Activated CD4-positive, alpha-beta T cell treated with anti-CD3 and anti-CD28 coated beads for 36 hours (primary cell): ENCODE measurements at regions not wholly inside any gene's neighbourhood (a gene's known extent, or its start where the extent isn't known, plus 50 kb on each side); places are given as distances from the start of the nearest gene placed in this dataset.

ENCODE experiments used
- ATAC-seq: fragments of 200-7000 bp; cut with Tn5 transposase; one replicate; pipeline ENCODE4 v1.10.0; 2021; ENCODE audit warnings: mild to moderate bottlenecking, moderate library complexity
- CTCF ChIA-PET: fragments of 350-600 bp; sonication (Branson Sonifier 250); formaldehyde crosslinking; loops from one replicate; lab custom pipeline; 2021; ENCODE audit warnings: antibody characterized with exemption; lab: Charles Lee
- POLR2A ChIA-PET: fragments of 350-600 bp; sonication (Branson Sonifier 250); formaldehyde crosslinking; loops from one replicate; lab custom pipeline; 2021; ENCODE audit warnings: antibody characterized with exemption, inconsistent platforms; lab: Charles Lee
- DNase-seq: peaks from one replicate; pipeline ENCODE4 v3.0.0-alpha.2; 2020
- H3K27ac Mint-ChIP-seq: one replicate; pipeline ENCODE4 v1.8.0; 2021; ENCODE audit warnings: mixed read lengths
- H3K27me3 Mint-ChIP-seq: one replicate; pipeline ENCODE4 v1.8.0; 2021; ENCODE audit warnings: mixed read lengths
- H3K36me3 Mint-ChIP-seq: one replicate; pipeline ENCODE4 v1.8.0; 2021; ENCODE audit warnings: low read depth, mixed read lengths
- H3K4me1 Mint-ChIP-seq: one replicate; pipeline ENCODE4 v1.8.0; 2021; ENCODE audit warnings: mixed read lengths
- H3K4me3 Mint-ChIP-seq: one replicate; pipeline ENCODE4 v1.8.0; 2021; ENCODE audit warnings: mild to moderate bottlenecking, moderate library complexity, mixed read lengths
- H3K9me3 Mint-ChIP-seq: one replicate; pipeline ENCODE4 v1.8.0; 2021; ENCODE audit warnings: low read depth, mixed read lengths
- intact Hi-C, 2 experiments: fragments of 100-400 bp; cut with DNase I in 1 of 2; cut with micrococcal nuclease in 1 of 2; formaldehyde crosslinking; loops; one replicate each; pipeline versions ENCODE4 v1.14.2 to v1.15.1; 2022 to 2024; cut with DNase I, micrococcal nuclease

DNA sequence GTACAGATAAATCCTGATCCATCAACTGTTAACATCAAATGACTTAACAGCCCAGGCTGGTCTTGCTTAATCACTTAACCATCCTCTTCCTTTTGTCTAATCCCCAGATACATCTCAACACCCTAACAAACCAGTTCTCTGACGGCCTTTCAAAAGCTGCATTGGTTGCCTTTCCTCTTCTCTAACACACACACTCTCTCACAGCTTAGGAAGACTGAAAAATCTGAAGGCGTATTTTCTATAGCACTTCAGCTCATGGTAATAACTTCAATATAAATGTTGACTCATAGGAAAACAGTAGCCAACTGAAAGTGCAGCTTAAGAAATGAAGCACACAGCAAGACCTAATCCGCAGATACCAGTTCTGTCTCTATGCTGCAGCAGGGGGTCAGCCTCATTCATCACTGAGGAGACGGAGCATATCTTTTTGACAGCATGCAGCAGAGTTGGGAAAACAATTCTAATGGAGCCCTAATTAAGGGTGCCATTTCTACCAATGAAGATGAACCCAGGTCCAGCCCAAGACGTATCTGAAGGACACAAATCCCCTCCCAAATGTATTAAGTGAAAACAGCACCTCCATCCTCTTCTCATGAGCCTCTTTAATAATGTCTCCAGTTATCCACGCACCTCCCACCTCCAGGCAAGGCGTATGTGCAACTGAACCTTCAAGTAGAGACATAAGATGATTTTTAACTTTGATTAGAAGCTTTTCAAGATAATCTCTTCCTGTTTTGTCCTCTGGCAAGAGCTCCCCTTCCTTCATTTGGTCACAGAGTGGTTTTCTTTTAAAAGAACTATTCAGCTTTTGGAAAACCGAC is 211.7 kb upstream of the NFE2L3 start:
- Mint-ChIP-seq H3K4me1 (peaks cover 14% of the 10 kb centered on the region), H3K4me3 (peak overlapping the region; percentile 20), H3K27ac (peak overlapping the region; percentile 63), H3K27me3 (peaks cover 6% of the 10 kb centered on the region), H3K36me3 (no peaks in the 10 kb centered on the region), H3K9me3 (no peaks in the 10 kb centered on the region)
- intact Hi-C loops, result no loop called here
- ATAC-seq (peak; percentile 33), DNase-seq (no peak)
- POLR2A ChIA-PET, result interaction anchor here (0.6 kb wide), 1 partner anchor 1881 kb away, joined by 3 read pairs; no protein-coding TSS in a partner anchor
- CTCF ChIA-PET, result interaction anchor here (0.6 to 1.6 kb wide), 3 partner anchors 43 to 297 kb away, joined by 4 to 9 read pairs (median 5); no protein-coding TSS in a partner anchor

DNA sequence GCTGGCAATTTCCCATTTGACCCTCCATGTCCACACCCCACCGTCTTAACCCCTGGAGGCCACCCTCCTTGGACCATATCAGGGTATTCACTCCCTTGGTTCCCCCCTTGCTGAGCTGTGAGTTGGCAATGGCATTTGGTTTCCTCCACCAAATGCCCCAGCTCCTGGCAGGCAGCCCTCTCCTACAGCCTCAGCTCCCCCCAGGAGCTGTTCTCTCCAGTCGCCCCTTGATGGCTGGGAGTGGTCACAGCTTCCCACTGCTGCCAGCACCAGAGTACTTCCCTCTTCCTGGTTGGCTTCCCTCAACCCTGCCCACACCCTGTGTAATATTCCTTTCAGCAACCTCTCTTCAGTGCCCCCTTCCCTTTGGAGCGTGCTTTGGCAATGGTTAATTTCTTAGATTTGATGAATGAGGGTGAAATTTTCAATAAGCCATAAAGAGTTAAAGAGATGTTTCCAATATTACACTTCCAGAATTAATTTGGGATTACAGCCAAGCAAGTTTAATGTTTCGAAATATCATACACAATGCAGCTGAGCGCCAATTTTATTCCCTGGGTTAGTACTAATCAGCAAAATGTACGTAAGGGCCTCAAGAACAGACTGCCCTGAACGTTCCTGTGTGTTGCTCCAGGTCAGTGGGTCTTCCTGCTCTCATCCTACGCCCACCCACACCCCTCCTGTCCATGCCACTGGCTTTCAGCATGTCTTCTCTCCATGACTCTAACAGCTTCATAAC is 207.1 kb upstream of the NFE2L3 start:
- no peak overlapping the region for H3K27ac Mint-ChIP-seq
- no peaks in the 10 kb centered on the region for H3K9me3 Mint-ChIP-seq
- no peak for ATAC-seq
- intact Hi-C loops, result no loop called here
- ChIA-PET CTCF (interaction anchor here (1.4 kb wide), 1 partner anchor 11 kb away, joined by 3 read pairs; no protein-coding TSS in a partner anchor), POLR2A (no interaction called here)
- DNase-seq, result no peak
- no peak overlapping the region for H3K4me3 Mint-ChIP-seq
- H3K4me1 Mint-ChIP-seq, result peaks cover 24% of the 10 kb centered on the region
- no peaks in the 10 kb centered on the region for H3K36me3 Mint-ChIP-seq
- H3K27me3 Mint-ChIP-seq, result peaks cover 2% of the 10 kb centered on the region

DNA sequence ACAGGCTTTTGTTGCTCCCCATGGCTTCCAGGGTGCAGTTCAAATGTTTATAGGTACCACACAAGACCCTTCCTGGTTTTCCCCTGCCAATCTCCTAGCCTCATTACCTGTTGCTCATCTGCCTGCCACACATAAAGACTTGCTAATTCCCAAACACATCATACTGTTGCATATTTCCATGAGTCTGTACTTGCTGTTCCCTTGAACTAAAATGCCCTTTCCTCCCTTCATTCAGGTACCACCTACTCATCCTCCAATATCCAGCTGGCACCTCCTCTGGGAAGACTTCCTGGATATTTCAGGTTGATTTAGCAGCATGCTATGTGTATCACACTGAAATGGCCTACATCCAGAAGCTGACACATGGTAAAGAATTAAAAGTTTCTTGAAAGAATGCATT is 206.4 kb upstream of the NFE2L3 start:
- Mint-ChIP-seq H3K27ac (no peak overlapping the region), H3K9me3 (no peaks in the 10 kb centered on the region), H3K36me3 (no peaks in the 10 kb centered on the region), H3K4me1 (peaks cover 20% of the 10 kb centered on the region), H3K27me3 (peaks cover 2% of the 10 kb centered on the region), H3K4me3 (no peak overlapping the region)
- no peak for ATAC-seq
- intact Hi-C loops, result no loop called here
- ChIA-PET POLR2A (no interaction called here), CTCF (interaction anchor here (1.0 to 1.4 kb wide), 2 partner anchors 10 to 93 kb away, joined by 3 read pairs; no protein-coding TSS in a partner anchor)
- DNase-seq, result no peak

DNA sequence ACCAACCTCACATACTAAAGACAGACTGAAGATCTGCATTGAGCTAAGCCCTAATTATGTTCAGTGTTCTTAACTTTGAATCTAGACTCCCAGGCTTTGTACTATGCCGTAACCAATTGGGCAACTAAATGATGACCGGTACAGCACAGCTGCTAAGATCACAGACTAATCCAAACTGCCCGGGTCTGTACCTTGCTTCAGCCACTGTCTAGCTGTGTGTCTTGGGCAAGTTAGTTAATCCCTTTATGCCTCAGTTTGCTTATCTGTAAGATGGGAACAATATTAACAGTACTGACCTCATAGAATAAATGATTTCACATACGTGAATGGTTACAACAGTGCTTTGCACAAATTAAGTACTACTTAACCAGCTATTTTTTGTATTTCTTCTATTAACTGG is 205.8 kb upstream of the NFE2L3 start:
- intact Hi-C loops, result no loop called here
- no peaks in the 10 kb centered on the region for H3K9me3 Mint-ChIP-seq
- no peak for ATAC-seq
- CTCF ChIA-PET, result interaction anchor here (1.0 to 1.4 kb wide), 2 partner anchors 9 to 94 kb away, joined by 3 read pairs; no protein-coding TSS in a partner anchor
- H3K4me1 Mint-ChIP-seq, result peaks cover 17% of the 10 kb centered on the region
- DNase-seq, result no peak
- no peaks in the 10 kb centered on the region for H3K27me3 Mint-ChIP-seq
- no peak overlapping the region for H3K4me3 Mint-ChIP-seq
- POLR2A ChIA-PET, result no interaction called here
- H3K27ac Mint-ChIP-seq, result no peak overlapping the region
- no peaks in the 10 kb centered on the region for H3K36me3 Mint-ChIP-seq

DNA sequence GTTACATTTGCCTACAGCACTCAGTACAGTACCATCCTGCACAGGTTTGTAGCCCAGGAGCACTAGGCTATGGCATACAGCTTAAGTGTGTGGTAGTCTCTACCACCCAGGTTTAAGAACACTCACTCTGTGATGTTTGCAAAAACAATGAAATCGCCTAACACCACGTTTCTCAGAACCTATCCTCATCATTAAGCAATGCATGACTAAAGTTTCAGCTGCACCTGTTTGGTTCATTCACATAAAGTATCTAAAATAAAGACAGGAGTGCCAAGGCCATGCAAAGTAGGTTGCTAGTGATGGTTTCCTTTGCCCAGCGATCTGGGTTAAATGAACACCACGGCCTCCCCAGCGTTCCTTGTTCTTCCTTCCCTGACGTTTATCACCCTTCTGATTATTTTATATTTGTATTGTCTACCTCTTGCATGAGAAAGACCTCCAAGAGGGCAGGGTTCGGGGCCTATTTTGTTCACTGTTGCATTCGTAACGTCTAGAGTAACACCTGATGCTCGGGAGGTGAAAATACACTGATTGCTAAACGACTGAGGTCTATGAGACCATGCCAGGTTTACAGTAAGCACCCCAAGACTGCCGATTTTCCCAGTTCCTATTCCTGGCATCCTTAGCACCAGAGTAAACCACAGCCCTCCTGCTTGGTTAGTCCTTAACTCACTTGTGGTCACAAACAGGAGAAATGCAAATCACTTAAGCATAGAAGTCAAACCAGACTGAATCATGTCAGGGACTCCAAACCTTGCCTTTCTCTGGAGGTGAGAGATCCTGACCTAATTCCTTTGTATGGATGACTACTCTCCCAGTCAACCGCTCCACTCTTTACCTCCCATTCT is 204.1 kb upstream of the NFE2L3 start:
- ChIA-PET CTCF (interaction anchor here (0.6 to 1.8 kb wide), 3 partner anchors 53 to 417 kb away, joined by 3 to 5 read pairs (median 3); no protein-coding TSS in a partner anchor), POLR2A (no interaction called here)
- ATAC-seq (no peak), DNase-seq (no peak)
- Mint-ChIP-seq H3K27me3 (no peaks in the 10 kb centered on the region), H3K36me3 (no peaks in the 10 kb centered on the region), H3K9me3 (no peaks in the 10 kb centered on the region), H3K4me1 (peaks cover 17% of the 10 kb centered on the region), H3K27ac (no peak overlapping the region), H3K4me3 (no peak overlapping the region)
- intact Hi-C loops, result no loop called here

DNA sequence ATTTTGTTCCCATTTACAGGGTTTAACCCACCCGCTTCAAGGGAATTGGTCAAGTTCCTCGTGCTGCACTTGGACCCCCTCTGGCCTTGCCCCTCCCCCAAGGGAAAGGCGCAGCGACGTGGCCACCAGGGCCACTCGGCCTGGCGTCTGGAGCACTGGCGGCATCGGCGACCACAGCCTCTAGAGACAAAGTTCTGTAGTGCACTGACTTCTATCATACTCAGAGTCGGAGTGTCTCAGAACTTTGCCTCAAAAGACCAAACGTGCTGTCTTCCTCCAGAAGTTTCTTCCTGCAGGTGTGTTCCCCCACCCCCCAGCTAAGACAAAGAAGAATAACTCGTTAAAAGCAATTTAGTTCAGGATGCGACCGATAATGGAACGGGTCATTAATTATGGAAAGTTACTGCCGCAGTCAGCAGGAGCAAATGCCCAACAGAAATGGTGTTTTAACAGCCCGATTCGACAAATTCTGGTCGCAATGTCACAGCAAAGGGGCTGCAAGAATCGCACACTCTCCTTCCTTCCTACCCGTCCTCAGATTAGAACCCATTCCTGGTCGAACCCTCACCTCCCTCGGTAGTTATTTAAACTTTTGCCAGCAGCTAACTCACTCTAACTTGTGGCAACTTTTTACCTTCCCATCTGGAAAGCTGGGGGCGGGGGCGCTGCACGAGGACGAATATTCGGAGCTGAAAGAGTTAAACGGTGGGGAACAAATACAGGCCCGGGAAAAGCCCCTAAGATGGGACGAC is 202.1 kb upstream of the NFE2L3 start:
- Mint-ChIP-seq H3K27ac (peak overlapping the region; percentile 69), H3K27me3 (no peaks in the 10 kb centered on the region)
- POLR2A ChIA-PET, result no interaction called here

DNA sequence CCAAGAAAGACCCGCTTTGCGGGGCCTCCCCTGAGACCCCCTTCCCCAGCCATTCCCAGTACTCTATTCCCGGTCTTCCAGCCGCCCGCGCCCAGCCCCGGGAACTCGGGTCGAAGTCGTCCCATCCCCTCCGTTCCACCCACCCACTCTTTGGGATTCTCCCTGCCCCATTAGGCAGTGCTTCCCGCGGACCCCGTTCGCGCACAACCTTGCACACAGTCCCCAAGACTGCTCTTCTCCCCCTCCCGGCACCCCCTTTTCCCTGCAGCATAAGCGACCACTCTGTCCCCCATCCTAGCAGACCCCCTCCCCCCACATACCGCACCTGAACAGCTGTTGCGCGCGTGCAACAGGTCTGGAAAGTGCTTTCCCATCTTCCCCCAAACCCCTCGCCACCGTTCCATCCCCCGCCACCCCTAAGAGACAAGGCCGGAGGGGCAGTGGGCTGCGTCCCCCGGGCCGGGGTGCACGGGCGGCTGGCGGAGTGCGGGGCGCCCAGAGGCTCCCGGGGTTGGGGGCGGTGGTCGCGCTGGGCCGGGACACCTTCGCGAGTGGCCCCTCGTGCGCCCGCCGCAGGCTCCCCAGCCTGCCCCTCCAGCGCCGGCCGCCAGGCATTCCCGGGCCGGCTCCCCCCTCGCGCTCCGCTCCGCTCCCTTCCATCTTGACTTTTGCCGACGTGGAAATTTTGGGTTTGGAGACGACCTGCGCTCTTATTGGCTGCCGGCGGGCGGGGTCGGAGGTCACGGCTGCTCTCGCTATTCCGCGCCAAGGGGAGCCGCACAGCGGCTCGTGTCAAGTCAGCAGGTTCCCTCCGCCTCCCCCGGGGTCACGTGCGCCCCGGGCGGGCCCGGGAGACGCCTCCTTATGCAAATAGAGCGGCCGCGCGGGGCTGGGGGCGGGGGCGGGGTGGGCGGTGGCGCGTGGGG is 201.2 kb upstream of the NFE2L3 start:
- Mint-ChIP-seq H3K4me1 (peaks cover 17% of the 10 kb centered on the region), H3K9me3 (no peaks in the 10 kb centered on the region), H3K4me3 (peak overlapping the region; percentile 80), H3K36me3 (no peaks in the 10 kb centered on the region), H3K27me3 (no peaks in the 10 kb centered on the region), H3K27ac (peak overlapping the region; percentile 72)
- ChIA-PET POLR2A (no interaction called here), CTCF (no interaction called here)
- intact Hi-C loops, result loop anchor here (1.0 to 5.0 kb wide), 8 partner anchors 57 to 426 kb away; partner anchors contain the start of genes CBX3 (in 1 of the 2), NFE2L3 (in 1 of the 2) and SNX10 (in 1 of the 2)
- DNase-seq (peak; percentile 94), ATAC-seq (peak; percentile 99)

More for the DNA sequence above, 202.1 kb upstream of the NFE2L3 start:
- peak; percentile 41 for DNase-seq
- intact Hi-C loops, result loop anchor here (1.0 to 5.0 kb wide), 6 partner anchors 57 to 427 kb away; partner anchors contain the start of genes NFE2L3 (in 1 of the 2) and SNX10 (in 1 of the 2)
- CTCF ChIA-PET, result interaction anchor here (0.7 to 1.8 kb wide), 2 partner anchors 50 to 55 kb away, joined by 3 to 5 read pairs; no protein-coding TSS in a partner anchor
- no peaks in the 10 kb centered on the region for H3K36me3 Mint-ChIP-seq
- no peak for ATAC-seq
- peak overlapping the region; percentile 80 for H3K4me3 Mint-ChIP-seq
- H3K9me3 Mint-ChIP-seq, result no peaks in the 10 kb centered on the region
- H3K4me1 Mint-ChIP-seq, result peaks cover 17% of the 10 kb centered on the region

DNA sequence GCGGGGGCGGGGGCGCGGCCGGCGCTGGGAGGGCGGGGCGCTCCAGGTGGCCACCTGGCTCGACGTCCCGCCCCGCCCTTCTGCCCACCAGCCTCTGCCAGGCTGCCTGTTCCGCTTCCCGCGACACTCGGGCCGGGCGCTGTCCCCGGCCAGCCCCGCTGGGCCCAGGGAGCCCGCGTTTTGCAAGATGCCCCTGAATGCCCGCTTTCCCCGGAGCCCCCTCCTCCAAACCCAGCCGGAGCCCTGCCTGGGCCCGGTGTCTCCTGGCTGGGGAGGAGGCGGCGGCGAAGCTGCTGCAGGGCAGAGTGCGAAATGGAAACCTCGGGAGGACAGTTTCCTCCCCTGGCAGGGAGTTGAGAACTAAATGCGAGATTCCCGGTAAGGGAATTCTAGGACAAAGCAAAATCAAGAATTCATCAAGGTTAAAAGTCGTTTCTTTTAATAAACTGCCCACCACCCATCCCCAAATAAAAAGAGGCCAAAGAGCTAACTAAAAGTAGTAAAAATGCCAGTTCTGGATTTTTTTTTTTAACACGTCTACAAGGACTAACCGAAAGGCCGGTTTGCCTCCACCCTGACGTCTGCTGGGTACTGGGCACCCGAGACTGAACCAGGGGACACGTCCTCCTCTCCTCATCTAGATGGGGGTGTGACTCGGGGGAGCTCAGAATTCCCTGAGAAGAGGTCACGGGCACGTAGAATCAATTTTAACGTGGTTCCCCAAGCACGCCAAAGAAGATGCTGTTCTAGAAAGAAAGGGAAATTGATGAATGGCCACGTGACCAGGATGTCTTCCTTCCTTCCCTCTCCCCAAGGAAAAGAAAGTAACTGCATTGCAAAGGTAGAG is 200.4 kb upstream of the NFE2L3 start:
- ATAC-seq (no peak), DNase-seq (no peak)
- intact Hi-C loops, result loop anchor here (1.0 to 5.0 kb wide), 7 partner anchors 59 to 425 kb away; partner anchors contain the start of genes CBX3 (in 1 of the 2), NFE2L3 (in 1 of the 2) and SNX10 (in 1 of the 2)
- H3K36me3 Mint-ChIP-seq, result no peaks in the 10 kb centered on the region
- H3K27ac Mint-ChIP-seq, result no peak overlapping the region
- peaks cover 17% of the 10 kb centered on the region for H3K4me1 Mint-ChIP-seq
- ChIA-PET CTCF (no interaction called here), POLR2A (no interaction called here)
- no peaks in the 10 kb centered on the region for H3K9me3 Mint-ChIP-seq
- H3K27me3 Mint-ChIP-seq, result no peaks in the 10 kb centered on the region
- no peak overlapping the region for H3K4me3 Mint-ChIP-seq
